Breast epithelium (tissue), 3 donors: ENCODE measurements at regions not wholly inside any gene's neighbourhood (a gene's known extent, or its start where the extent isn't known, plus 50 kb on each side); places are given as distances from the start of the nearest gene placed in this dataset.

Experiments
- POLR2A ChIP-seq: fragments of 450-650 bp; IDR thresholded peaks from one replicate; pipeline ENCODE4 v1.6.1; 2016; ENCODE audit warnings: antibody characterized with exemption, mild to moderate bottlenecking, moderate library complexity
- POLR2AphosphoS5 ChIP-seq, 3 donors: sonication (generic); formaldehyde crosslinking; IDR thresholded peaks; one replicate each; pipeline ENCODE4 v1.6.1; 2017; ENCODE audit warnings: antibody characterized with exemption in 3 of 3
- TF ChIP-seq, protein P1 (sequence below), 3 donors: fragments of 450-650 bp; IDR thresholded peaks; one replicate each; pipeline ENCODE4 v1.5.1; 2016 to 2017; ENCODE audit warnings: antibody characterized with exemption in 3 of 3, mild to moderate bottlenecking in 3 of 3, moderate library complexity in 3 of 3

DNA sequence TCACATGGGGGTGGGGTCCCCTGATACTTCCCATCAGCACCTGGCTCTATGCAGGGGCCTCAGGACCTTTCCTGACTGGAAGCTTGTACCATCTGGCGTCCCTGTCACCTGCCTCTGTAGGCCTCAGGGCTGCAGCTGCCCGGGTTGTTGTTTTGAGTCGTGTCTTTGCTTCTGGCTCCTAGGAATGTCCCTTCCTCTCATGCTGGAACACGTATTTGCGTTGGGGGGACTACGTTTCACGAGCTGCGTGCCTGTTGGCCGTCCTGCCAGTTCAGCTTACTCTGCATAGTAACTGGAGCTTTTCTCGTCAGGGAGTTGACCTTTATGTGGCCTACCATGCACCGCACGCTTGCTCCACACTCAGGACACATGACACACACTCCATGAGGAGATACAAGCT lies 54.9 kb upstream of the IRX4 start:
- TF ChIP-seq, protein P1, sequence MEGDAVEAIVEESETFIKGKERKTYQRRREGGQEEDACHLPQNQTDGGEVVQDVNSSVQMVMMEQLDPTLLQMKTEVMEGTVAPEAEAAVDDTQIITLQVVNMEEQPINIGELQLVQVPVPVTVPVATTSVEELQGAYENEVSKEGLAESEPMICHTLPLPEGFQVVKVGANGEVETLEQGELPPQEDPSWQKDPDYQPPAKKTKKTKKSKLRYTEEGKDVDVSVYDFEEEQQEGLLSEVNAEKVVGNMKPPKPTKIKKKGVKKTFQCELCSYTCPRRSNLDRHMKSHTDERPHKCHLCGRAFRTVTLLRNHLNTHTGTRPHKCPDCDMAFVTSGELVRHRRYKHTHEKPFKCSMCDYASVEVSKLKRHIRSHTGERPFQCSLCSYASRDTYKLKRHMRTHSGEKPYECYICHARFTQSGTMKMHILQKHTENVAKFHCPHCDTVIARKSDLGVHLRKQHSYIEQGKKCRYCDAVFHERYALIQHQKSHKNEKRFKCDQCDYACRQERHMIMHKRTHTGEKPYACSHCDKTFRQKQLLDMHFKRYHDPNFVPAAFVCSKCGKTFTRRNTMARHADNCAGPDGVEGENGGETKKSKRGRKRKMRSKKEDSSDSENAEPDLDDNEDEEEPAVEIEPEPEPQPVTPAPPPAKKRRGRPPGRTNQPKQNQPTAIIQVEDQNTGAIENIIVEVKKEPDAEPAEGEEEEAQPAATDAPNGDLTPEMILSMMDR (IDR thresholded peaks at IDR 0.05), result no peak
- TF ChIP-seq POLR2A (no peak), POLR2AphosphoS5 (IDR thresholded peaks at IDR 0.05) (no peak)
